K562 (cell line): ENCODE measurements at regions not wholly inside any gene's neighbourhood (a gene's known extent, or its start where the extent isn't known, plus 50 kb on each side); places are given as distances from the start of the nearest gene placed in this dataset.
"Not testable (repeated sequence)": the region's sequence is repeated elsewhere in the genome, so short reads cannot be mapped to it uniquely, and the experiment has no call there.

Experiments
- ATAC-seq: fragments of 200-7000 bp; cut with Tn5 transposase; 3 replicates; pipeline ENCODE4 v1.9.1; 2020; ENCODE audit warnings: moderate library complexity
- BruUV-seq: library from RNA; stranded (reverse); fragments of 400-500 nt; replicated peaks from 2 replicates; lab custom pipeline; 2021; lab: Mats Ljungman, UMichigan
- CTCF ChIA-PET: fragments of 300-600 bp; formaldehyde crosslinking; extraction: SDS; loops from one replicate; lab custom pipeline; 2021; ENCODE audit warnings: low intra/inter-chr PET ratio; lab: Yijun Ruan, JAX
- POLR2A ChIA-PET: fragments of 300-600, 350-650 bp; sonication (Branson Sonifier 250); formaldehyde crosslinking; extraction: SDS; loops from one replicate; lab custom pipeline; 2021; ENCODE audit warnings: antibody characterized with exemption, inconsistent platforms; lab: Yijun Ruan, JAX
- DNase-seq, 4 experiments: peaks; one replicate each; pipeline versions ENCODE4 v3.0.0 to v3.0.0-alpha.2; 2011 to 2018; ENCODE audit warnings: low spot score in 3 of 4, mixed read lengths in 3 of 4; ENCODE audit errors: extremely low read depth in 1 of 4
- FAIRE-seq: peaks from 2 replicates; lab custom pipeline; 2011; peaks lifted over from hg19 to GRCh38; lab: Jason Lieb, UNC
- H2AFZ ChIP-seq: 2 replicates; pipeline ENCODE4 v1.6.0; 2011; ENCODE audit warnings: low read depth, low read length, control low read depth, inconsistent platforms
- H3K27ac ChIP-seq: fragments of 200-600 bp; 3 replicates; pipeline ENCODE4 v1.8.0; 2011; ENCODE audit warnings: low read depth, mild to moderate bottlenecking, control low read depth, inconsistent platforms, low read length, moderate library complexity, mixed read lengths; ENCODE audit errors: extremely low read depth
- H3K27me3 ChIP-seq, 2 experiments: fragments of 300-600 bp in 1 of 2; 2 replicates in 1 of 2; 3 replicates in 1 of 2; pipeline versions ENCODE4 v1.6.0 to v1.8.0; 2011; ENCODE audit warnings: inconsistent platforms in 2 of 2, low read length in 2 of 2, mild to moderate bottlenecking in 1 of 2, mixed read lengths in 1 of 2, moderate library complexity in 1 of 2; ENCODE audit not compliant: control insufficient read depth in 2 of 2, insufficient read depth in 2 of 2
- H3K36me3 ChIP-seq: fragments of 300-600 bp; 3 replicates; pipeline ENCODE4 v1.8.0; 2011; ENCODE audit warnings: mild to moderate bottlenecking, low read length, inconsistent platforms; ENCODE audit not compliant: control insufficient read depth, insufficient read depth
- H3K4me1 ChIP-seq, 2 experiments: fragments of 200-600 bp in 1 of 2; replicated peaks in 1 of 2; 2 replicates in 1 of 2; 3 replicates in 1 of 2; pipeline versions ENCODE4 v1.5.1 to v1.8.0; 2011; ENCODE audit warnings: inconsistent platforms in 2 of 2, low read length in 2 of 2, mild to moderate bottlenecking in 1 of 2, mixed read lengths in 1 of 2, moderate library complexity in 1 of 2; ENCODE audit not compliant: control insufficient read depth in 2 of 2, insufficient read depth in 2 of 2
- H3K4me2 ChIP-seq: 2 replicates; pipeline ENCODE4 v1.6.1; 2011; ENCODE audit warnings: low read length, control low read depth, inconsistent platforms, mixed read lengths; ENCODE audit not compliant: insufficient read depth
- H3K4me3 ChIP-seq: fragments of 200-600 bp; sonication (generic), shearing (Covaris generic); 2 replicates; pipeline ENCODE4 v1.5.1; 2016; ENCODE audit warnings: control low read depth, inconsistent platforms
- H3K79me2 ChIP-seq: fragments of 200-600 bp; 3 replicates; pipeline ENCODE4 v1.8.0; 2011; ENCODE audit warnings: low read length, inconsistent platforms; ENCODE audit not compliant: control insufficient read depth, insufficient read depth
- H3K9ac ChIP-seq, 2 experiments: 2 replicates each; pipeline versions ENCODE4 v1.6.0 to v1.6.1; 2011; ENCODE audit warnings: low read depth in 2 of 2, low read length in 2 of 2, control low read depth in 1 of 2, inconsistent platforms in 1 of 2, mild to moderate bottlenecking in 1 of 2, mixed read lengths in 1 of 2; ENCODE audit not compliant: insufficient read depth in 1 of 2
- H3K9me1 ChIP-seq: one replicate; pipeline ENCODE4 v1.6.0; 2011; ENCODE audit warnings: inconsistent platforms, mild to moderate bottlenecking, low read length, moderate library complexity; ENCODE audit not compliant: control insufficient read depth, insufficient read depth
- H3K9me3 ChIP-seq: replicated peaks from 2 replicates; pipeline ENCODE4 v1.5.1; 2011; ENCODE audit warnings: low read depth, low read length, inconsistent platforms; ENCODE audit not compliant: control insufficient read depth, insufficient read depth
- H4K20me1 ChIP-seq: replicated peaks from 2 replicates; pipeline ENCODE4 v1.6.1; 2011; ENCODE audit warnings: low read length, inconsistent platforms, mixed read lengths; ENCODE audit not compliant: control insufficient read depth, insufficient read depth
- ESRRA ChIP-seq: fragments of 450-650 bp; IDR thresholded peaks from 2 replicates; pipeline ENCODE4 v1.6.1; 2014; ENCODE audit warnings: low read depth, mild to moderate bottlenecking, moderate library complexity, borderline replicate concordance
- MEF2D ChIP-seq: conservative IDR thresholded peaks from 2 replicates; pipeline ENCODE4 v1.6.1; 2016; ENCODE audit warnings: low read depth, missing genetic modification characterization, missing compliant biosample characterization
- MYBL2 ChIP-seq, 2 experiments: fragments of 450-650 bp in 1 of 2; sonication (generic) in 1 of 2; formaldehyde crosslinking in 1 of 2; IDR thresholded peaks; 2 replicates each; pipeline versions ENCODE4 v1.6.1 to v1.8.1; 2017 to 2022; ENCODE audit warnings: borderline replicate concordance in 1 of 2, inconsistent platforms in 1 of 2, low read depth in 1 of 2, mild to moderate bottlenecking in 1 of 2, missing genetic modification reagents in 1 of 2, moderate library complexity in 1 of 2
- PML ChIP-seq: IDR thresholded peaks from 2 replicates; pipeline ENCODE4 v1.6.1; 2012; ENCODE audit warnings: low read length, inconsistent platforms
- SNRNP70 ChIP-seq: fragments of 200-400 bp; formaldehyde crosslinking; optimal IDR thresholded peaks from 2 replicates; pipeline ENCODE3; 2017; ENCODE audit warnings: low read depth, low read length
- TSC22D4 ChIP-seq: fragments of 450-650 bp; IDR thresholded peaks from 2 replicates; pipeline ENCODE4 v1.6.1; 2016; ENCODE audit warnings: missing genetic modification characterization, missing biosample characterization, control low read depth
- ZNF507 ChIP-seq: conservative IDR thresholded peaks from 2 replicates; pipeline ENCODE4 v1.6.1; 2017; ENCODE audit warnings: missing genetic modification characterization, missing compliant biosample characterization
- WGBS: fragments of 100-300 bp; shearing (Covaris generic); methylation state at CpG from one replicate; pipeline ENCODE4 v1.1.6; 2016; ENCODE audit warnings: low coverage, mixed read lengths; ENCODE audit not compliant: insufficient coverage; ENCODE audit errors: missing lambda C conversion rate; 5-methylcytosine and 5-hydroxymethylcytosine counted together
- in situ Hi-C: fragments of 300-500 bp; cut with MboI; formaldehyde crosslinking; loops from 4 replicates; pipeline ENCODE4 v1.15.0; 2018; ENCODE audit warnings: inconsistent platforms, mixed read lengths
- intact Hi-C: fragments of 100-400 bp; cut with micrococcal nuclease; formaldehyde crosslinking; loops from 2 replicates; pipeline ENCODE4 v1.14.2; 2022
- TF ChIP-seq, protein P1 (sequence below): fragments of 450-650 bp; formaldehyde crosslinking; IDR thresholded peaks from 2 replicates; pipeline ENCODE4 v1.4.0; 2020; ENCODE audit warnings: mild to moderate bottlenecking, moderate library complexity
- TF ChIP-seq, protein P2 (sequence below): sonication (generic); formaldehyde crosslinking; IDR thresholded peaks from 2 replicates; pipeline ENCODE4 v1.8.1; 2023; ENCODE audit warnings: mild to moderate bottlenecking, missing genetic modification reagents

DNA sequence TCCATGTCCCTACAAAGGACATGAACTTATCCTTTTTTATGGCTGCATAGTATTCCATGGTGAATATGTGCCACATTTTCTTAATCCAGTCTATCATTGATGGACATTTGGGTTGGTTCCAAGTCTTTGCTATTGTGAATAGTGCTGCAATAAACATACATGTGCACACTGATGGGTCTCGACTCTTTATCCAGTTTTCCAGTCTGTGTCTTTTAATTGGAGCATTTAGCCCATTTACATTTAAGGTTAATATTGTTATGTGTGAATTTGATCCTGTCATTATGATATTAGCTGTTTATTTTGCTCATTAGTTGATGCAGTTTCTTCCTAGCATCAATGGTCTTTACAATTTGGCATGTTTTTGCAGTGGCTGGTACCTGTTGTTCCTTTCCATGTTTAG is 272.0 kb upstream of the NAALADL2 start:
- H3K9ac ChIP-seq, H3K9me1 ChIP-seq, FAIRE-seq, intact Hi-C loops, POLR2A ChIA-PET, BruUV-seq, in situ Hi-C loops, H3K79me2 ChIP-seq, H3K4me1 ChIP-seq, H3K9me3 ChIP-seq, DNase-seq, H3K36me3 ChIP-seq, CTCF ChIA-PET, H3K4me2 ChIP-seq, ATAC-seq, H2AFZ ChIP-seq, H3K4me3 ChIP-seq, H3K27ac ChIP-seq, H3K27me3 ChIP-seq, H4K20me1 ChIP-seq: not testable (repeated sequence)
- 0% methylated on average over 1 of the region's 1 CpG for WGBS
- peak; percentile 94 for TF ChIP-seq ZNF507 (tag)

GRCh38 chr3:174596447-174596982 is 262.6 kb upstream of the NAALADL2 start:
- no peak overlapping the region for H3K27ac ChIP-seq
- no TSS peak for BruUV-seq
- H3K27me3 ChIP-seq, result no peaks in the 10 kb centered on the region
- H3K4me3 ChIP-seq, result no peak overlapping the region
- H3K36me3 ChIP-seq, result no peaks in the 10 kb centered on the region
- ChIA-PET CTCF (no interaction called here), POLR2A (no interaction called here)
- in situ Hi-C loops (no loop called here), intact Hi-C loops (no loop called here)
- H3K79me2 ChIP-seq, result no peaks in the 10 kb centered on the region
- H3K9me1 ChIP-seq, result no peaks in the 10 kb centered on the region
- no peaks in the 10 kb centered on the region for H3K4me1 ChIP-seq
- TF ChIP-seq MEF2D (tag), result no peak
- TF ChIP-seq MYBL2 (IDR thresholded peaks at IDR 0.05; ENCODE audit: low read depth), result no peak
- TF ChIP-seq MYBL2 (CRISPR knock-in tag; IDR thresholded peaks at IDR 0.05; ENCODE audit: borderline replicate concordance), result no peak
- no peak for TF ChIP-seq SNRNP70
- no peak for TF ChIP-seq PML
- TF ChIP-seq TSC22D4 (tag), result no peak
- TF ChIP-seq, protein P1, sequence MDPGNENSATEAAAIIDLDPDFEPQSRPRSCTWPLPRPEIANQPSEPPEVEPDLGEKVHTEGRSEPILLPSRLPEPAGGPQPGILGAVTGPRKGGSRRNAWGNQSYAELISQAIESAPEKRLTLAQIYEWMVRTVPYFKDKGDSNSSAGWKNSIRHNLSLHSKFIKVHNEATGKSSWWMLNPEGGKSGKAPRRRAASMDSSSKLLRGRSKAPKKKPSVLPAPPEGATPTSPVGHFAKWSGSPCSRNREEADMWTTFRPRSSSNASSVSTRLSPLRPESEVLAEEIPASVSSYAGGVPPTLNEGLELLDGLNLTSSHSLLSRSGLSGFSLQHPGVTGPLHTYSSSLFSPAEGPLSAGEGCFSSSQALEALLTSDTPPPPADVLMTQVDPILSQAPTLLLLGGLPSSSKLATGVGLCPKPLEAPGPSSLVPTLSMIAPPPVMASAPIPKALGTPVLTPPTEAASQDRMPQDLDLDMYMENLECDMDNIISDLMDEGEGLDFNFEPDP (CRISPR knock-in tag), result no peak
- TF ChIP-seq, protein P2, sequence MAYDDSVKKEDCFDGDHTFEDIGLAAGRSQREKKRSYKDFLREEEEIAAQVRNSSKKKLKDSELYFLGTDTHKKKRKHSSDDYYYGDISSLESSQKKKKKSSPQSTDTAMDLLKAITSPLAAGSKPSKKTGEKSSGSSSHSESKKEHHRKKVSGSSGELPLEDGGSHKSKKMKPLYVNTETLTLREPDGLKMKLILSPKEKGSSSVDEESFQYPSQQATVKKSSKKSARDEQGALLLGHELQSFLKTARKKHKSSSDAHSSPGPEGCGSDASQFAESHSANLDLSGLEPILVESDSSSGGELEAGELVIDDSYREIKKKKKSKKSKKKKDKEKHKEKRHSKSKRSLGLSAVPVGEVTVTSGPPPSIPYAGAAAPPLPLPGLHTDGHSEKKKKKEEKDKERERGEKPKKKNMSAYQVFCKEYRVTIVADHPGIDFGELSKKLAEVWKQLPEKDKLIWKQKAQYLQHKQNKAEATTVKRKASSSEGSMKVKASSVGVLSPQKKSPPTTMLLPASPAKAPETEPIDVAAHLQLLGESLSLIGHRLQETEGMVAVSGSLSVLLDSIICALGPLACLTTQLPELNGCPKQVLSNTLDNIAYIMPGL (CRISPR knock-in tag), result no peak
- TF ChIP-seq ESRRA, result no peak
- no peak for FAIRE-seq
- no peak overlapping the region for H3K4me2 ChIP-seq
- WGBS, result 0% methylated on average over 2 of the region's 2 CpGs
- no peaks in the 10 kb centered on the region for H4K20me1 ChIP-seq
- DNase-seq, result no peak
- no peak overlapping the region for H2AFZ ChIP-seq
- H3K9ac ChIP-seq, result no peak overlapping the region
- H3K9me3 ChIP-seq, result no peaks in the 10 kb centered on the region; the same call in 1 of the 2 replicates
- ATAC-seq, result no peak
